NCI-H2196 (cell line): ENCODE measurements at regions not wholly inside any gene's neighbourhood (a gene's known extent, or its start where the extent isn't known, plus 50 kb on each side); places are given as distances from the start of the nearest gene placed in this dataset.

Experiments
- DNase-seq: peaks from one replicate; lab custom pipeline; 2025; ENCODE audit not compliant: unreplicated experiment; lab: John Stamatoyannopoulos, UW

DNA sequence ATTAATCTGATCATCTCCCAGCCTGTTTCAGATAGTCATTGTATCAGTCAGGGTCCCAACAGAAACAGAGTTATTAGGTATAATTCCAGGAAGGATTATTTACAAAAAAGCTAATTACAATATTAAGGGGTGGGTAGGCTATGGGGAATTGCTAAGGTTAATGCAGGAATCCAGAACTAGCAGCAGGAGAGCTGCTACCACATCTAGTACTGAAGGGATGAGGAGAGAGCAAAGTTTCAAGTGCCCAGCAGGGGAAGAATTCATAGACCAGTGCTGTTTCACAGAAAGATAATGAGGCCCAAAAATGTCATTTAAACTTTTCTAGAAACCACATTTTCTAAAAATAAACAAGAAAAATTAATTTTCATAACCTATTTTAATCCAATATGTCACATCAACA lies 284.2 kb downstream of the HACE1 start:
- no peak for DNase-seq

DNA sequence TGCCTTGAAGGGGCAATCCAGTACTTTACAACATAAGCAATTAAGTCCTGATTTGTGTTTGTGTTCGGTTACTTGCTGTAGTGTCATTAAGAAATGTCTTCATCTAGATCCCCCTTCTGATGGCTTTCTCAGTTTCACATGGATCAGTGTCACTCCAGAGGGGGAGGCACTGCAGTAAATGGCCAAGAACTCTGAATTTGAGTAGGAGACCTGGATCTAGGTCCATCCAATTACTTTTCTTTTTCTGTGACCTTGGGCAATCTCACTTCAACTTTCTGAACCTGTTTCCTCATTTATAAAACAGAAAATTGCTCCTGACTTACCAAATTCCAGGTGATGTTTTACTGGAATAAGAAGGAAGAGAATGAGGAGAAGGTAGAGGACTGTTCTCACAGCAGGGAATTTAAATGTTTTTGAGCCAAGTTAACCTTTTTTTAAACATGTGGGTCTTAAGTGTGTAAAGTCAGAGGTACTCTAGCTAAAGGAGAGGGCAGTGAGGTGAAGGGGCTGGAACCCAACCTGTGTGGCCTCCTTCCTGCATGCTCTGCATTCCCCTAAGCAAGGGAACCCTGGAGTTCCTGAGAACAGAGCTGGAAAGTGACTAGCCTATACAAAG lies 285.5 kb downstream of the HACE1 start:
- no peak for DNase-seq

DNA sequence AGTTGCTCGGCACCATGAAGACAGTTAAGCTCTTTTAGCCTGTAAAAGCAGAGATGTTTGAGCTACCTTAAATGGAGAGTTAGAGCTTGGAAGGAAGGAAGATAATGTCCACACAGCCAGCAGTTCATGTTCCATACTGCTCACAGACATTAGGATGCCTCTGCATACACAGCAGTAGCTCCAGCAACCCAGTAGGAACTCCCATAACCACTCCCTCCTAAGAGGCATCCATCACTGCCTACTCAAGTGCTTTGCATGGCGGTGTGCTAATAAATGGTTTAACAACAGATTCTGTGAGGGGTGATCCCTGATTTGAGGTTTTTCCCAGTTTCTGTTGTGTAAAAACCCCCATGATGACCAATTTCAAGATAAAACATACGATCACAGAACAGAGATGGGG lies 286.4 kb downstream of the HACE1 start:
- DNase-seq = no peak

DNA sequence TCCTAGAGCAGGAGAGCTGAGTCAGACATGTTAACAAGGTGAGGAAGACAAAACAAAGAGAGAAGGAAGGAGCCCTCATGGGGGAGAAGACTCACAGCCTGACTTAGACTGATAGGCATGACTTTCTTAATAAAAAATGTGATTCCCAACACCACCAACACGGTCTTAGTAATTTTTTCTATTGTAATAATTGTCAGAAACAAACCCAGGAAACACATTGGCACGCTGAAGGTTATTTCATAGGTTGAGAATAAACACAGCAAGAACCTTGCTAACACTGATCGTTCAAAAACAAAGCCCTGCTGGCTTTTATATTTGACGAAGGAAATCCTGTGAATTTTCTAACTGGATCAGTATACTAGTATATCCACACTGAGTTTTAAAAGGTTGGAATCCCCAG lies 286.8 kb downstream of the HACE1 start:
- no peak for DNase-seq

DNA sequence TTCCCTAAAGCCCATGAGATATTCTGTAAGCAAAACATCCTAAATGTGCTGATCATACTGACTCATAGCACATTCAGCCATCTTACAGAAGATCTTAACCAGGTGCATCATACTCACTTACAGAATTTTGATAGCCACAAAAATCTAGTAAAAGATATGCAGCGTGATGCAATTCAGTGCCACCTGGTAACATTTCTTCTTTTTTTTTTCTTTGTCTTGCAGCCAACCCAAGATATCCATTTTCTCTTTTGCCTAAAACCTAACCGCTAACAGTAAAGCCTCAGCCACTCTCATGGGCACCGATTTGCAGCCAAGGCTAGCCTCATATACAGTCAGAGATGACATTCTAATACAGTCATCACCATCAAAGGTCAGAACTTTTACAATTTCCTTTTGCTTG lies 293.3 kb downstream of the HACE1 start:
- DNase-seq = no peak

DNA sequence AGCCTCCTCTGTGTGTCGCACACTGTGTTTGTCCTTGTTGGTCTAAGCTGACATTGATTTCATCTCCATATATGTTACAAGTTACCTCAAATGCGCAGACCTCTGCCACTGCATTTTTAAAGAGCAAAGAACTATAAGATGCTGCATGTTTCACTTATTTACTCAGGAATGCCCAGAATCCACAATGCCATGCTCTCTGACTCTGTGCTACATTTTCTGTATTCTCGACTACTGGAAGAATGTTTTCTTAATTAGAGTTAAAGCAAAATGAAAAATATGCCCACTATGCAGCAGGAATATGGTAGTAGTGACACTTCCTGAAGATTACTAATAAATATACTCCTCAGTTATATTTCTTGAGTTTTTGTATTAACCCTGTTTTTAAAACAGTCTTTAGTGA lies 296.4 kb downstream of the HACE1 start:
- no peak for DNase-seq

DNA sequence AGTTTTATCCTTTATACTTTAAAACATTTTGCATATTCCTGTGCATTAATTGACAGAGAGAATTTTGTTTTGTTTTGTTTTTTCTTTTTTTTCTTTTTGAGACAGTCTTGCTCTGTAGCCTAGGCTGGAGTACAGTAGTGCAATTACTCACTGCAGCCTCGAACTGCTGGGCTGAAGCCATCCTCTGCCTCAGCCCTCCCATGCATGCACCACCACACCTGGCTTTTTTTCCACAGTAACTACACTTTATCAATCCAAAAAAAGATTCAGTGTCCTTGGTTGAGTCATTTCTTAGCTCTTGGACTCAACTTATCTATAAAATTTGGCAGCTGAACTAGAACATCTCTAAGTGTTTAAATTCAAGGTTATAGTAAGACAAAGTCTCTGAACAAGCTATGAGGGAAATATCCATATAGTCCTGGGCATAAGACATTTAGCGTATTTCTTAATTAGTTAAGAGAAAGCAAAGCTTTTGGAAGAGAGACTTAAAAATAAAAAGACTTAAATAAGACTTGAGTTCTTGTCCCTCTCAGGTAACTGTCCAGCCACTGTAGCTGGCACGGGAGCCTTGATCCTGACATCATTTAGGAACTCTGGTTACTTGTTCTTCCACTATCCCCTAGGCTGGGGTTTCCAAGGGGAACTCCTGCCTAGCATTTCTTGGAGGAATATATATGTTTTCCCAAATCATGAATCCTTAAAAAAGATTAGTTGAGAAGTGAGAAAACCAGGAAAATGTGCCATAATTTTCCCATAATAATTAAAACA lies 300.1 kb downstream of the HACE1 start:
- no peak for DNase-seq

DNA sequence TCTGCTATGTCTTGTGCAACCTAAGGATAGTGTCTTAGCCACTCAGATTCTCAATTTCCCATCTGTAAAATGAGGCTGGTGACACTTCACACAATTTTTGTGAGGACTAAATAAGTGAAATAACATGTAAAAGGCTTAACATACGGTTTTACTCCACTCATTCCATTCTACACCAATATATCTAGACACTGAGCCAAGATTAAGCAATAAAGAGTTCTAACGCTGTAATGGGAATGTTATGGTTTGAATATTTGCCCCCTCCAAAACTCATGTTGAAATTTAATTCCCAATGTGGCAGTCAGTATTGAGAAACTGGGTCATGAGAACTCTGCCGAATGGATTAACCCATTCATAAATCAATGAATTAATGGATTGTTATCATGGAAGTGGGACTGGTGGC lies 301.0 kb downstream of the HACE1 start:
- no peak for DNase-seq

DNA sequence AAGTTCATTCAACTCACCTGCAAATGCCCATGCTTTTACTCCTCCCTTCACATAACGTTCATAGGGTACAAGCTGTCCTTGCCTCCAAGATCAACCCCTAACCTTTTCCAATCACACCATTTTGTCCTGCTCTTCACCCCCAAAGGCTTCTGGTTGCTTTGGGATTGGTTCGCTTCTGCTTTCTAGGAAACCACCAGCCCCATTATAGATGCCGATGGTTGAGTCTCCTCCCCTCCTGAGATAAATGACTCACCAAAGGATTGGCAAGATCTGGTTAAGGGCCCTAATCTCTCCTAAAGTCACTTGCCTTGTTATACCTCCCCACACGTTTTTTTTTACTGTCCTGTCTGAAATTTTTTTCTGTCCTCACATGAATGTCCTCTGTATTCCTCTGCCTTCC lies 311.4 kb downstream of the HACE1 start:
- no peak for DNase-seq

DNA sequence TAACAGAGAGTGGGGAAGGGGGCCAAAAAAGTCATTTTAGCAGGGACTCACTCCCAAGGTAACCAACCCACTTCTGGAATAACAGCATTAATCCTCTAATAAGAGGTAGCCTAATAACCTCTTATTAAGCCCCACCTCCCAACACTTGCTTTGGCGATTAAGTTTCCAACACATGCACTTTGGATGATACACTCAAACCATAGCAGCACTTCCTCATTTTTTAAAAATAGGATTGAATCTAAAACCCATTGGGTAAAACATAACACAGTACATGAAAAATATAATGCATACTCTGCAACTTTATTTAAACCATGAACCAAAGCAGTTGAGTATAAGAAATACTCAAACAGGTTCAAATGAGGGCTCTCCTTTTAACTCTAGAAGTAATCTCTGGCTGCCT lies 318.3 kb downstream of the HACE1 start:
- no peak for DNase-seq

DNA sequence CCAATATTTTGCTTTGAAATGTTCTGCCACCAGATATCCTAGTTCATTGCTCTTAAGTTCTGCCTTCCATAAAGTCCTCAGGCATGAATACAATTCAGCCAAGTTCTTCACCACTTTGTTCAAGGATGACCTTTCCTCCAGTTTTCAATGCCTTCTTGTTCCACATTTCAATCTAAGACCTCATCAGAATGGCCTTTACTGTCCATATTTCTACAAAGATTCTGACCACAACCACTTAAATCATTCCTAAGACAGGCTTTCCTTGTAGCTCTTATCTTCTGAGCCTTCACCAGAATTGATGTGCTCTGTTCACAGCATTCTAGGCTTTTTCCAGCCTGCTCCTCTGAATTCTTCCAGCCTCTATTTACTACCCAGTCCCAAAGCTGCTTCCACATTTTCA lies 319.0 kb downstream of the HACE1 start:
- DNase-seq = no peak

DNA sequence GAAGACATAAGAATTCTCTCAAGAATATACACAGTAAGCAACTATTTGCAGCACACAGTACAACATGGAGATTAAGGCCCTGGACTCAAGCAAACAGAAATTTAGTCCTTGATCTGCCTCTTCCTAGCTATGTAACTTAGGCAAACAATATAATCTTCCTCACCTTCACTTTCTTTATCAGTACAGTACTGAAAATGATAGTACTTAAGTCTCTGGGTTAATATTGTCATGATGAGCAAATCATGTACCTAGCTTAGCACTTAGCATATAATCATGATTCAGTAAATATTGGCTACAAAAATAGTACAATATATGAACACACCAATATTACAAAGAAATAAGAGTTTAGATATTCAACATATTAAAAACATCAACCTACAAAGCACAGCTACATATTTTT lies 320.5 kb downstream of the HACE1 start:
- no peak for DNase-seq

DNA sequence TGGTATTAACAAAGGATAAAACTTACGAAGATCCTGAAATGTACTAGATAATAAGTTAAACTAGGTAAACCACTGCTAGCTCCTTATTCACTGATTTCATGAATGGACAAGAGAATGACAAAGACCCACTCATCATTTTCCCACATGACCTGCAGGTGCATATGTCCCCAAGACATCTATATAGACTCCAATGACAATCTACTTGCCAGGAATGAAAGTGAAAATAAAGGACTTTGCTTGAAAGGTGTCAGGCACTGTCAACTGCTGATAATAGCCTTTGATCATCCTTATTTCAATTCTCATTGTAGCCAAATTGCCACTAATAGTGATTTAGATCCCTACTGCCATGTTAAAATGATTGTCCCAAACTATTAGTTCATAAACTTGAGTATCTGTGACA lies 321.8 kb downstream of the HACE1 start:
- no peak for DNase-seq

DNA sequence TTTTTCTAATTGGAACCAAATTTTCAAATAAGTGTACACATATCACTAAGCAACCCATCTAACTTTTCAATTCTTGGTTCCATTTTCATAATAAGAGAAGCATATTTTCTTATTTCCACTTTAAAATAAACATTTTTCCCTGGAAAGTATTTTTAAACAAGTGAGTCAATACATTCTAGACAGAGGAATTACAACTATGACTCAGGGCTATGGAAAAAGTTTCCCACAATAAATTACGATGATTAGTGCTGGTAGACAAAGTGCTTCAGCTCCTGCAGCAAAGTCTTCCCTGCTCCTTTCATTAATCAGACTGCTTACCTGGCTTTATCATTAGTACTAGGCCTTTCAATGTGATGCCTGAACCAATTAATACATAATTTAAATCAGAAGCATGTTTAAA lies 322.5 kb downstream of the HACE1 start:
- no peak for DNase-seq

DNA sequence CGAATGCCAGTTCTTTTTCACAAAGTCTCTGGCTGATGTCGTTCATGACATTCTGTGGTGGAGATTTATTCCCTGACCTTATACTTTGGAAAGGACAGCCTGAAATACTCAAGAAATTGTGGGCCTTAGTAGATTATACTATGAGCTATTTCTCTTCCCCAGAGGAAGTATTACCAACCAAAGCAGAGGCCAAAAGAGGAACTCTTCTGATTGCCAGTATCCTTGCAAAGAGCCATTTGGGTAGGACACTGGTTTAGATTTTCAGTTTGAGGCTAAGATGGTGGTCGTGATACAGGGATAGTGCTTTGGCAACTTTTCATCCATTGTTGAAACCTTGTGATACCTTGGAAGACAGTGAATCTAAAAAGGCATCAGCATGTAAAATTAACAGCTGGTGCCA lies 327.3 kb downstream of the HACE1 start:
- no peak for DNase-seq

DNA sequence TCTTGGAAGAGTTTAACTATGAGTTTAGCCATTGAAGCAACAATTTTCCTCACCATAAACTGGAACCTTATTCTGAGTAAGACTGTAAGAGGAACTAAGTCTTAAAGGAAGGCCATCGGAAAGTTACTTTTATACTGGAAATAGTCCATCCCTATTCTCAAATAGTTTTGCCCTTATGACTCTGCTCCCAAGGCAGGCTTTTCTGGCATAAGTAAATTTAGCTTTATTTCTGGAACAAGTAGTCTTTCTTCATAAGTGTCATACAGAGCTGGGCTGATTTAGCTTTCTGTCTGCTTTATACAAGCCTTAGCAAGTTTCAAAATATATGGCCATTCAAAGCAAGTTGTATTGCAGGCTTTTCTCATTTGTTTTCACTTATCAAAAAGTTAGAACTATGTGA lies 328.1 kb downstream of the HACE1 start:
- no peak for DNase-seq

DNA sequence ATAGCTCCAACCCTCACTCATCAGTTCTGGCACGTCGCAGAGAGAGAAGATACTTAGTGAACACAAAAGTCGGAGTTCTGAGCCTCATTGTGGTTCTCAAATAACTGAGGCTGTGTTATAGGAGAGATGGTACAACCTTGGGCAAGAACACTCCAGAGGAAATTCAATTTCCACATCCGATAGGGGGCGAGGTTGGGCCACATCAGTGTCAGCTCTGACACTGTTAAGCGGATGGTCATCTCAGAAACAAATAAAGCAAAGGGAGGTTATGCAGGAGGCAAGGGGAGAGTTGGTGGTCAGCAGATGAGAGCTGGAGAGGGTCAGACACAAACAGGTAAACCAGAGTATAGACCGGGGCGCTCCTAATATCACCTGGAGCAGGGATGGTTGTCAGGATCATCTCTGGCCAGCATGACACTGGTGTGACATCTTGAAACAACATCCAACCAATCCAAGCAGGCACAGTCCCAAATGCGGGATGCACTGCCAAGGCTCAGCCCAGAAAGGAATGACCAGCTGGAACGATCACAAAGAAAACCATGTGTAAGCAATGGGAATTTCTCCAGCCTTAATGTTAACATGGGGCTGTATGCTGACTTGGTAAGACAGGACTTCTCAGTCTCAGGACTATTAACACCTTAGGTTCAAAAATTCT lies 331.8 kb downstream of the HACE1 start:
- DNase-seq = peak; percentile 7

DNA sequence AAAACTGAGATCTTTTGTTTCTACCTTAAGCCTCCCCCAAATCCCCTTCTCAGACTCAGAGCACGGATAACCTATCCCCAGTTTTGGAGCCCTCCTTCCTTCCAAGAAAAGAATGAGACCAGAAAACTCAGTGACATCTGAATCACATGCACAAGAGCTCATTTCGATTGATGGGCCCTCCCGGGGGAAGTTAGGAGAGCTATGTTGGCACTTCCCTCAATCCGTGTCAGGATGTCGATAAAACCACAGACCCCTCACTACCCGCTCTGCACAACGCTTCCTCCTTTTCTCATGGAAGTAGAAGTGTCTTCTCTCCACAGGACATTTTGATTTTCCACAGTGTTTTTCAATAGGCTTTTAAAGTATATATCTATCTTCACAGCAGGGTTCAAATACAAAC lies 332.4 kb downstream of the HACE1 start:
- DNase-seq = no peak

DNA sequence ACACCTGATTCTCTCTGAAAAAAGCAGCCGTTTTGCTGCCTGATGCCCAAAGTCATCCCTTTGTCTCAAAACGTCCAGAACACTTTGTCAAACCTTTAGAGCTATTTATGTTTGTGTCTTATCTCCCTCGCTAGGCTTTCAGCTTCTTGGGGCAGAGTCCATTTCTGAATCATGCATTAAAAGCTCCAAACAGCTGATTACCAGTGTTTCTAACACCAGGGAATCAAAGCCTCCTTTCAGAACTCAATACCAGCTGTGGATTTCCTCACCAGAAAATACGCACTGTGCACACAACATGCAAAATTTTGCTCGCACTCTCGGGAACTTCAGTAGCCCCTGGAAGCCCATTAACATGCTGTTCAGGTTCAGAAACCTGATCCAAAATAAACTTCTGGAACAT lies 333.3 kb downstream of the HACE1 start:
- DNase-seq = no peak

DNA sequence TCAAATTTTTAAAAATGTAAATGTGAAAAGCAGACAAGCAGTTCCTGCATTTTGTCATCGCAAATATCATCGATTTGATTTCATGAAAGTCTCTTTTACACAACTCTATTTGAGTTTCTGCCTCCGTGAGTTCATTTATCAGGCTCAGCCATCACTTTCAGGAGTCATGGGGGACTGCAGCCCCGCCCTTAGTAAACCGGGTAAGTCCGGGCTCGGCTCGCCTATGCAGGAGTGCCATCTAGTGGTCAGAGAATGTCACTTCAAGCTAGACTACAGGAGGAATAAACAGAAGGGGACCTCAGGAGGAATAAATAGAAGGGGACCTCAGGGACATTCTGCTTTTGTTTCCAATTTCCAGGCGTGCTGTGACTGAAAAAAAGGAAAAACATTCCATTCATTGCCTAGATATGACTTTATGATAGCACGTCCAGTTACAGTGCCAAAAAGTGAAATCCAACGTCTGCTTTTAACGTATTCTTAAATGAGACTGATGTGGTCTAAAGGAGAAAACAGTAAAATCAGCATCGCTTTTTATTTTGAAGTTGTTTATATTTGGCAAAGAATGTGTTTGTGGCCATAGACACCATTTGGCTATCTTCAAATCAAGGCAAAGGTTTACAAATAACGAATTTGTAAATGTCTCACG lies 333.9 kb downstream of the HACE1 start:
- DNase-seq = peak; percentile 76

DNA sequence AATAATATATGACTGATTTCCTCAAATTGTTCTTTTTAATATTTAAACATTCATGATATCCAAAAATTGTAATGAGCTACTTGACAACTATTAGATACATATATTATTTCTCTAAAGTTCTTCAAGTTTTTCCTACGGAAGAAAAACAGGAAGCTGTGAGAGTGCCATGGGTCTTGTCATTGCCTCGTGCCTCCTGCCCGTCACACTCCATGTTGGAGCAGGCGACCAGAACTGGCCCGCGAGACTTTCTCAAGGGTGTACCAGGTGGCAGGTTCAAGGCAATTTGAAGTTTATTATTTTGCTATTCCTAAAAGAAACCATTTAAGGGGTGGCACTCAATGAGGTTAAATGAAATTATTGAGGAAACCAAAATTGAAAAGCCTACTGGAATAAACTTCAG lies 337.2 kb downstream of the HACE1 start:
- DNase-seq = no peak

DNA sequence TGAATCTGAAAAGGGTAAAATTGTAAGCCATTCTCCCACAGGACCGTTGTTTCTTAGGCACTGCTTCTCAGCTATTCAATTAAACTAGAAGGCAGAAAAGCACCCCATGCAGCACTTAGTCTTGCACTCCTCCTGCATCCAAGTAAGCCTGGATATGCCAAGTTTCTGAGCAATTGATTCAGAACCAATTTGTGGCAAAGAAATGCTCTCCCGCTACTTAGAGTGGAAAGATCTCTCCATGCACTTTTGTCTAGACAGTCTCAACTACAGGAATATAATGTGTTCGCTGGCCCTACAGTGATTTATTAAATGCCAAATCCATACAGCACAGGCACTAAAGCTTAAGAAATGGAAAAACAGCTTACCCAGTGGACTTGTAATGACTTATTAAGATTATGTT lies 338.5 kb downstream of the HACE1 start:
- no peak for DNase-seq
